C4-2B (cell line): ENCODE measurements at regions not wholly inside any gene's neighbourhood (a gene's known extent, or its start where the extent isn't known, plus 50 kb on each side); places are given as distances from the start of the nearest gene placed in this dataset.

ENCODE experiments used
- ZFX ChIP-seq: fragments of 450-650 bp; IDR thresholded peaks from 2 replicates; pipeline ENCODE4 v1.6.1; 2017
- TF ChIP-seq, protein P1 (sequence below): fragments of 450-650 bp; conservative IDR thresholded peaks from 2 replicates; pipeline ENCODE4 v1.5.1; 2017; ENCODE audit warnings: mild to moderate bottlenecking

DNA sequence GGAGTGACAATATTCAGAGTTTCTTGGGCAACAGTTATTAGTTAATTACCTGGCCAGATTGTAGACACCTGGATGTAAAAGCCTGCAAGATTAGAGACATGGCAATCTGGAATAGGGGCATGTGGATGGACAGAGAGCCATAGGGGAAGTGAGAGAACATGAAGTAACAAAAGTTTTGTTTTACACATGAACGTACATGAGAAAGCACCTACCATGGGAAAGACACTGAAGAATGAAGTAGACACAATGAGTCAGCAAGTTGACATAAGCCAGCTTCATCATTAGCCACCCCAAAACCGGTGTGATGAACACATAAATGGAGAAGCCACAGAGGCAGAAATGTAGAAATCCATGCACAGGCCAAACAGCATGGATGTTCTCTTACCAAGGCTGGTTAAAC lies 462.1 kb upstream of the C1orf87 start:
- TF ChIP-seq, protein P1, sequence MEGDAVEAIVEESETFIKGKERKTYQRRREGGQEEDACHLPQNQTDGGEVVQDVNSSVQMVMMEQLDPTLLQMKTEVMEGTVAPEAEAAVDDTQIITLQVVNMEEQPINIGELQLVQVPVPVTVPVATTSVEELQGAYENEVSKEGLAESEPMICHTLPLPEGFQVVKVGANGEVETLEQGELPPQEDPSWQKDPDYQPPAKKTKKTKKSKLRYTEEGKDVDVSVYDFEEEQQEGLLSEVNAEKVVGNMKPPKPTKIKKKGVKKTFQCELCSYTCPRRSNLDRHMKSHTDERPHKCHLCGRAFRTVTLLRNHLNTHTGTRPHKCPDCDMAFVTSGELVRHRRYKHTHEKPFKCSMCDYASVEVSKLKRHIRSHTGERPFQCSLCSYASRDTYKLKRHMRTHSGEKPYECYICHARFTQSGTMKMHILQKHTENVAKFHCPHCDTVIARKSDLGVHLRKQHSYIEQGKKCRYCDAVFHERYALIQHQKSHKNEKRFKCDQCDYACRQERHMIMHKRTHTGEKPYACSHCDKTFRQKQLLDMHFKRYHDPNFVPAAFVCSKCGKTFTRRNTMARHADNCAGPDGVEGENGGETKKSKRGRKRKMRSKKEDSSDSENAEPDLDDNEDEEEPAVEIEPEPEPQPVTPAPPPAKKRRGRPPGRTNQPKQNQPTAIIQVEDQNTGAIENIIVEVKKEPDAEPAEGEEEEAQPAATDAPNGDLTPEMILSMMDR: no peak
- no peak for TF ChIP-seq ZFX
